Astrocyte of the hippocampus (primary cell): ENCODE measurements at regions not wholly inside any gene's neighbourhood (a gene's known extent, or its start where the extent isn't known, plus 50 kb on each side); places are given as distances from the start of the nearest gene placed in this dataset.
"Not testable (repeated sequence)": the region's sequence is repeated elsewhere in the genome, so short reads cannot be mapped to it uniquely, and the experiment has no call there.

ENCODE experiments used
- DNase-seq: peaks from one replicate; pipeline ENCODE4 v3.0.0; 2011; ENCODE audit warnings: low read depth, low spot score

DNA sequence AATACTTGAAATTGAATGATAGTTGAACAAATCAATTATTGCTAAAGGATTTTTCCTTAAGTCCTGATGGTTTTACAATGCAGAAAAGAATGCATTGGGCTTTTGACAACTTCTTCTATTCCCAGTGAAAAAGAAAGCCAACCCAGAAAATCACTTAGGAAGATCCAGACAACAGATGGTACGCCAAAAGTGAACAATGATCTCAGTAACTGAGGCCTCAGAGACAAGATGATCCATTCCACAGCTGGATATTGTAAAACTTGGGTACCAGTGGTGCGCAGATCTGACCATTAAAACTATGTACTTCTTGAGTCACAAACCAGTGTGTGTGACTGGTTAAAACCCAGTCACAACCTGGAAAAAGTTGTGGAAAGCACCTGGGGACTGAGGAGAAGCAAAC lies 173.5 kb downstream of the ETAA1 start:
- no peak for DNase-seq

- DNase-seq: peak; percentile 52
Measured at GRCh38 chr2:67571785-67572718, 174.9 kb downstream of the ETAA1 start.

DNA sequence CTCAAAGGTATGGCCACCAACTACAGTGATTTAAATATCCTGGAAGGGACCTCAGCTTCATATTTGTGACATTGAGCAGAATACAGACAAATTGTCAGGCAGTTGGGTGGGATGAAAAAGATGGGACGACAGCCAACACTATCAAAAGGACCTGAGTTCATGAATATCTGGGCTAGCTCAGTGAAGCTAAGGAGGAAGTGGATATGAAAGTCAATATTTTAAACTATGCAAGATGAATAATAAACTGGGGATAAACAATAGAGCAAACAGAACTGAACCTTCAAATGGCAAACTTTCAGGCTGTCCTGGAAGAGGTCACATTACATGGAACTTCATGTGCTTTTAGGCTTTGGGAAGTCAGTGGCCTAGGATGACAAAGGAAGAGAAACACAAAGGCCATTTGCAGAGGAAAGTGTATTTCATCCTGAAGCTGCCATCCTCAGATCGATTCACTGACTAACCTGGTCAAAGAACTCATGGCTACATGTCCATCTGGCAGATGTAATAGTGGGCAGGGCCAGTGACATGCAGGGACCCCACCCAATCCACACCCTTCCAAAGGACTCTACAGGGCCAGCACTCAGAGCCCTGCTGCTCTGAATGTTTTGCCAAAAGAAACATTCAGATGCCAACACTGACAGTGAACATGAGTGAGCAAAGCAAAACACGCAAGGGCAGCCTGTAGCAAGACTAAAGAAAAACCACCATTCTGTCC lies 175.7 kb downstream of the ETAA1 start:
- peak; percentile 31 for DNase-seq

GRCh38 chr2:67574230-67574629 lies 177.1 kb downstream of the ETAA1 start:
- DNase-seq: peak; percentile 51

DNA sequence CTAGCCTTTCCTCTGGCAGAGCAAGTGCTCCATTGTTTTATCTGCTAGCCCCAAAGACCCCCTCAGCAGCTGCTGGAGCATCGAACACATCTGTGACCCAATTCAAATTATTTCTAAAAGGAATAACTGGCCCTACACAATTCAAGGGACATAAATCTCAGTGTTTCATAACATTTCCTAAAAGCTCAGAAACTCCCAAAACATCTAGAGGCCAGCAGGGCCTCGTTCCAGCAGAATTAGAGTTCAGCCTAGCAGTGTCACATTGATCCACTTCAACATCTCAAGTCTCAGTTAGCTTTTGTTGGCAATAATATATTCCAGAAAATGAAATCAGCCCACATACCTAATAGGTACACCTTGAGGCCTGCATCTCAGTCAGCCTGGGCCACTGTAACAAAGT lies 179.1 kb downstream of the ETAA1 start:
- DNase-seq: no peak

- no peak for DNase-seq
Measured at GRCh38 chr2:67576991-67577390, 179.9 kb downstream of the ETAA1 start.

DNA sequence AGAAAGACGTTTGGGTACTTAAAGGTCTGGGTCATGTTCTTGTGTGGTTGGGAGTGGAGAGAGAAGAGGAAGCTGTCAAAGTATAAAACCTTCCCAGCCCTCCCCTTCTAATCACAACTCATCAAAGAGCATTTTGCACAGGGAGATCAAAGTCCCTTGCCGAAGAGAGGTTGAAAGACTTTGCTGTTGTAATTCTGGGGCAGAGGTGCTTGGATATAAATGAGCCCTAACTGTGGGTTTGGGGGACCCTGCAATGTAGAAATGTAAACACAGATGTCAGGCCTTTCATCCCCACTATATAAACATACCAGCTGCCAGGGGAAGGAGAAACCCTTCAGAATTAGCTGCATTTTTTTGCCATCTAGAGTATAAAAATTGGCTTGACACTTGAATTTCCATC lies 182.1 kb downstream of the ETAA1 start:
- DNase-seq: no peak

- no peak for DNase-seq
Measured at GRCh38 chr2:67579806-67580205, 182.7 kb downstream of the ETAA1 start.

GRCh38 chr2:67581751-67582150 lies 184.6 kb downstream of the ETAA1 start:
- DNase-seq: no peak

DNA sequence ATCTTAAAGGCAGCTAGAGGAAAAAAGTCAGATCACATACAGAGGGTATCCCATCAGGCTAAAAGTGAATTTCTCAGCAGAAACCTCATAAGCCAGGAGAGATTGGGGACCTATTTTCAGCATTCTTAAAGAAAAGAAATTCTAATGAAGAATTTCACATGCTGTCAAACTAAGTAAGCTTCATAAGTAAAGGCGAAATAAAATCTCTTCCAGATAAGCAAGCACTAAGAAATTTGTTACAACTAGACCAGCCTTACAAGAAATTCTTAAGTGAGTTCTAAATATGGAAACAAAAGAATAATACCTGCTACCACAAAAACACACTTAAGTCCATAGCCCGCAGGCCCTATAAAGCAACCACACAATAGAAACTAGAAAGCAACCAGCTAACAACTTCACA lies 186.1 kb downstream of the ETAA1 start:
- no peak for DNase-seq

- no peak for DNase-seq
Measured at GRCh38 chr2:67585400-67585799, 188.3 kb downstream of the ETAA1 start.

GRCh38 chr2:67589121-67589520 lies 192.0 kb downstream of the ETAA1 start:
- DNase-seq: not testable (repeated sequence)

GRCh38 chr2:67594522-67594921 lies 197.4 kb downstream of the ETAA1 start:
- DNase-seq: not testable (repeated sequence)

GRCh38 chr2:67596871-67597270 lies 199.7 kb downstream of the ETAA1 start:
- DNase-seq: no peak

DNA sequence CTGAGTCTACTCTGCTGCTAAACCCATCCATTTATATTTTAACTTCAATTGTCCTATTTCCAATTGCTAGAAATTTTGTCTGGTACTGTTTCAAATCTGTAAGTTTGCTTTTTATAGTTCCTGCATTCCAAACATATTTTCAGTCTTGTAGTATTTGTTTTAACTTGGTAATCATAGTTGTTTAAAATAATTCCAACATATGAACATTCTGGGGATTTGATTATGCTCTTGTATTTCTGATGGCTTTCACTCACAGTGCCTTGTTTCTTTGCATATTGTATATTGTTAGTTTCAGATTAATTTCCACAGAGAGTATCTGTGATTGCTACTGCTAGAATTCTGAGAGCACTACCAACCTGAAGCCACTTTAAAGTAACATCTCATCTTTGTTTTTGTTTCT lies 202.4 kb downstream of the ETAA1 start:
- no peak for DNase-seq

GRCh38 chr2:67600222-67600871 lies 203.2 kb downstream of the ETAA1 start:
- no peak for DNase-seq

- peak; percentile 49 for DNase-seq
Measured at GRCh38 chr2:67600946-67601345, 203.8 kb downstream of the ETAA1 start.

- peak; percentile 9 for DNase-seq
Measured at GRCh38 chr2:67604360-67604759, 207.2 kb downstream of the ETAA1 start.

DNA sequence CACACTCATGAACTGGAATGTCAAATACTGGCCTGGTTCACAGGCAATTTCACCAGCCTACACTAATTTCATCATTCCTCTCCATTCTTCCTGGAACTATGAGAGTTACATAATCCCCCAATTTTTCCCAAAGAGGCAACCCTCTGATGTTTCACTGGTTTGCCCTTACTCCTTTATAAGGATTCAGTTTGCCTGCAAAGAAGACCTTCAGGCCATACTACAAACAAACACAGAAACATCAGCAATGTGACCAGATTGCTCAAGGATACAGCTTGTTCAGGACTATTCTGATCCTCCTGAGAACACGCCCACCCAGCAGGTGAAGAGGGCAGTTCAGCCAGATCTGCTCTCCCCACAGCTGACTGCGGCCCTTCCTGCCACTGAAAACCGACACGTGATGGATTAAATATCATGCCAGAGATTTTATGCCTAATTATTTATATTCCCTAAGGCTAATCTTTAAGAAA lies 215.5 kb downstream of the ETAA1 start:
- no peak for DNase-seq

- DNase-seq: no peak
Measured at GRCh38 chr2:67613227-67613626, 216.1 kb downstream of the ETAA1 start.

DNA sequence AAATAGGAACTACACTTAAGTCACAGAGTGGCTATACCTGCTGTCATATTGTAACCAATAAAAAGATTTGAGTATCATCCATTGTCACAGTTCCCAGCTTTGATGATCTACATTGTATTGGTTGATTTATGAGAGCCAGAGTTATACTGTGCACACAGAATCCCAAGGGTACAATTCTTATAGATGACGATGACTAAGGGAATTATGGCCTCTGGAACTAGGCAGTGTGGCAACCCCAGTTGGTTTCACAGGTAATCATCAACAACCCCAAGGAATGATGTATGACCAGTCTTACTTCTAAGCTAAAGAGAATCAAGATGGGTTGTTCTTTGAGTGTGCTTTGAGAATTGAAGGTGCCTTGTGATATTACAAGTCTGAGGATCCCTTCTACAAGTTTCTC lies 217.3 kb downstream of the ETAA1 start:
- DNase-seq: no peak

- DNase-seq: peak; percentile 3
Measured at GRCh38 chr2:67616749-67617148, 219.6 kb downstream of the ETAA1 start.
